Peyer's patch (tissue), 4 donors: ENCODE measurements at regions not wholly inside any gene's neighbourhood (a gene's known extent, or its start where the extent isn't known, plus 50 kb on each side); places are given as distances from the start of the nearest gene placed in this dataset.

Source experiments
- POLR2A ChIP-seq, 2 donors: fragments of 450-650 bp; IDR thresholded peaks; one replicate each; pipeline ENCODE4 v1.5.1; 2017; ENCODE audit warnings: antibody characterized with exemption in 2 of 2, mild to moderate bottlenecking in 2 of 2, moderate library complexity in 2 of 2
- TF ChIP-seq, protein P1 (sequence below), 6 experiments: fragments of 450-650 bp in 4 of 6; fragments of 200-600 bp in 2 of 6; sonication (generic) in 1 of 6; IDR thresholded peaks; one replicate each; pipeline ENCODE4 v1.5.1; 2017 to 2019; ENCODE audit warnings: antibody characterized with exemption in 6 of 6, mild to moderate bottlenecking in 3 of 6, moderate library complexity in 1 of 6

GRCh38 chr7:1313613-1314012 lies 80.9 kb downstream of the UNCX start:
- TF ChIP-seq, protein P1, sequence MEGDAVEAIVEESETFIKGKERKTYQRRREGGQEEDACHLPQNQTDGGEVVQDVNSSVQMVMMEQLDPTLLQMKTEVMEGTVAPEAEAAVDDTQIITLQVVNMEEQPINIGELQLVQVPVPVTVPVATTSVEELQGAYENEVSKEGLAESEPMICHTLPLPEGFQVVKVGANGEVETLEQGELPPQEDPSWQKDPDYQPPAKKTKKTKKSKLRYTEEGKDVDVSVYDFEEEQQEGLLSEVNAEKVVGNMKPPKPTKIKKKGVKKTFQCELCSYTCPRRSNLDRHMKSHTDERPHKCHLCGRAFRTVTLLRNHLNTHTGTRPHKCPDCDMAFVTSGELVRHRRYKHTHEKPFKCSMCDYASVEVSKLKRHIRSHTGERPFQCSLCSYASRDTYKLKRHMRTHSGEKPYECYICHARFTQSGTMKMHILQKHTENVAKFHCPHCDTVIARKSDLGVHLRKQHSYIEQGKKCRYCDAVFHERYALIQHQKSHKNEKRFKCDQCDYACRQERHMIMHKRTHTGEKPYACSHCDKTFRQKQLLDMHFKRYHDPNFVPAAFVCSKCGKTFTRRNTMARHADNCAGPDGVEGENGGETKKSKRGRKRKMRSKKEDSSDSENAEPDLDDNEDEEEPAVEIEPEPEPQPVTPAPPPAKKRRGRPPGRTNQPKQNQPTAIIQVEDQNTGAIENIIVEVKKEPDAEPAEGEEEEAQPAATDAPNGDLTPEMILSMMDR (IDR thresholded peaks at IDR 0.05), result no peak
- TF ChIP-seq POLR2A (IDR thresholded peaks at IDR 0.05), result no peak
